Gastroesophageal sphincter (tissue), 4 donors: ENCODE measurements at regions not wholly inside any gene's neighbourhood (a gene's known extent, or its start where the extent isn't known, plus 50 kb on each side); places are given as distances from the start of the nearest gene placed in this dataset.

Experiments used
- ATAC-seq: fragments of 150-250 bp; one replicate; pipeline ENCODE4 v1.9.1; 2016; ENCODE audit warnings: mild to moderate bottlenecking, moderate library complexity
- H3K27ac ChIP-seq, 4 donors: fragments of 200-600 bp; sonication (generic) in 3 of 4; 1 replicate in 3 of 4; 2 replicates in 1 of 4; pipeline ENCODE4 v1.5.1; 2016 to 2019
- H3K27me3 ChIP-seq: fragments of 200-600 bp; sonication (generic); one replicate; pipeline ENCODE4 v1.5.1; 2019
- H3K36me3 ChIP-seq, 2 donors: fragments of 200-600 bp; sonication (generic); one replicate each; pipeline ENCODE4 v1.5.1; 2019; ENCODE audit warnings: control low read depth in 1 of 2
- H3K4me1 ChIP-seq, 3 donors: fragments of 200-600 bp; sonication (generic); 1 replicate in 2 of 3; 2 replicates in 1 of 3; pipeline ENCODE4 v1.5.1; 2016 to 2019; ENCODE audit warnings: control low read depth in 2 of 3
- H3K4me3 ChIP-seq, 2 donors: fragments of 200-600 bp; sonication (generic); one replicate each; pipeline ENCODE4 v1.5.1; 2019; ENCODE audit warnings: mild to moderate bottlenecking in 1 of 2, moderate library complexity in 1 of 2
- H3K9me3 ChIP-seq, 3 donors: fragments of 200-600 bp; sonication (generic); one replicate each; pipeline ENCODE4 v1.5.1; 2017 to 2019; ENCODE audit warnings: control low read depth in 2 of 3
- EP300 ChIP-seq: sonication (generic); formaldehyde crosslinking; IDR thresholded peaks from one replicate; pipeline ENCODE4 v1.6.1; 2017; ENCODE audit warnings: antibody characterized with exemption, mild to moderate bottlenecking
- POLR2A ChIP-seq, 2 donors: fragments of 450-650 bp; IDR thresholded peaks; one replicate each; pipeline ENCODE4 v1.6.1; 2017; ENCODE audit warnings: antibody characterized with exemption in 2 of 2, mild to moderate bottlenecking in 2 of 2, moderate library complexity in 1 of 2
- POLR2AphosphoS5 ChIP-seq: sonication (generic); formaldehyde crosslinking; IDR thresholded peaks from one replicate; pipeline ENCODE4 v1.6.1; 2017; ENCODE audit warnings: antibody characterized with exemption
- WGBS, 2 donors: methylation state at CpG; one replicate each; pipeline ENCODE4 v1.1.5; 2018; ENCODE audit warnings: low coverage in 1 of 2; 5-methylcytosine and 5-hydroxymethylcytosine counted together
- TF ChIP-seq, protein P1 (sequence below), 4 experiments: fragments of 200-600 bp in 2 of 4; fragments of 450-650 bp in 2 of 4; sonication (generic) in 1 of 4; IDR thresholded peaks; one replicate each; pipeline ENCODE4 v1.5.1; 2017 to 2019; ENCODE audit warnings: antibody characterized with exemption in 4 of 4, mild to moderate bottlenecking in 2 of 4, moderate library complexity in 2 of 4

DNA sequence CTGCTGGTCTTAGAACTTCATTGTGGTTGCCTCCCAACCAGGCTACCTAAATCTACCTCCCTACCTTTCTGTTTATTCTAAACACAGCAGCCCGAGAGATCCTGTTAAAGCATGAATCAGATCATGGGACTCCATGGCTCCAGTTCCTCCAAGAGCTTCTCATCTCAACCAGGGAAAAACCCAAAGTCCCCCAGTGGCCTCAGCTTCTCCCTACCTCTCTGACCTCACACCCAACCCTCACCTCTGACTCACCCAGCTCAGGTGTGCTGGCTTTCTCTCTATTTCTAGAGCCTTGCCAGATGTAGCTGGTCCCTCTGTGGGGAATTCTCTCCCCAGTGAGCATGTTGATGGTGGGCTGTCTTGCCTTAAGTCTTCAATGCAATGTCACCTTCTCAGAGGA is 93.8 kb upstream of the COPS8 start:
- no peaks in the 10 kb centered on the region for H3K9me3 ChIP-seq
- 80 to 100% methylated on average over 1 of the region's 1 CpG for WGBS, 2 donors
- no peak overlapping the region for H3K27ac ChIP-seq
- H3K4me1 ChIP-seq, result peaks cover 0 to 21% (median 3%) of the 10 kb centered on the region in 3 donors
- TF ChIP-seq, protein P1, sequence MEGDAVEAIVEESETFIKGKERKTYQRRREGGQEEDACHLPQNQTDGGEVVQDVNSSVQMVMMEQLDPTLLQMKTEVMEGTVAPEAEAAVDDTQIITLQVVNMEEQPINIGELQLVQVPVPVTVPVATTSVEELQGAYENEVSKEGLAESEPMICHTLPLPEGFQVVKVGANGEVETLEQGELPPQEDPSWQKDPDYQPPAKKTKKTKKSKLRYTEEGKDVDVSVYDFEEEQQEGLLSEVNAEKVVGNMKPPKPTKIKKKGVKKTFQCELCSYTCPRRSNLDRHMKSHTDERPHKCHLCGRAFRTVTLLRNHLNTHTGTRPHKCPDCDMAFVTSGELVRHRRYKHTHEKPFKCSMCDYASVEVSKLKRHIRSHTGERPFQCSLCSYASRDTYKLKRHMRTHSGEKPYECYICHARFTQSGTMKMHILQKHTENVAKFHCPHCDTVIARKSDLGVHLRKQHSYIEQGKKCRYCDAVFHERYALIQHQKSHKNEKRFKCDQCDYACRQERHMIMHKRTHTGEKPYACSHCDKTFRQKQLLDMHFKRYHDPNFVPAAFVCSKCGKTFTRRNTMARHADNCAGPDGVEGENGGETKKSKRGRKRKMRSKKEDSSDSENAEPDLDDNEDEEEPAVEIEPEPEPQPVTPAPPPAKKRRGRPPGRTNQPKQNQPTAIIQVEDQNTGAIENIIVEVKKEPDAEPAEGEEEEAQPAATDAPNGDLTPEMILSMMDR (IDR thresholded peaks at IDR 0.05), result no peak
- TF ChIP-seq POLR2AphosphoS5 (no peak), POLR2A (IDR thresholded peaks at IDR 0.05) (no peak), EP300 (no peak)
- peaks cover 66% of the 10 kb centered on the region for H3K27me3 ChIP-seq
- H3K36me3 ChIP-seq, result no peaks in the 10 kb centered on the region
- no peak for ATAC-seq
- H3K4me3 ChIP-seq, result no peak overlapping the region

- Histone ChIP-seq H3K36me3 (no peaks in the 10 kb centered on the region), H3K4me1 (peaks cover 0 to 17% (median under 1%) of the 10 kb centered on the region in 3 donors), H3K27me3 (peaks cover 65% of the 10 kb centered on the region), H3K4me3 (no peak overlapping the region), H3K27ac (no peak overlapping the region), H3K9me3 (no peaks in the 10 kb centered on the region)
- ATAC-seq, result no peak
- WGBS, 2 donors, result 60% methylated on average over 1 to 2 of the region's 2 CpGs
- TF ChIP-seq EP300 (no peak), POLR2AphosphoS5 (no peak), POLR2A (IDR thresholded peaks at IDR 0.05) (no peak)
- TF ChIP-seq, protein P1 (IDR thresholded peaks at IDR 0.05), result no peak
Observed at GRCh38 chr2:236993286-236993685, 92.4 kb upstream of the COPS8 start.

DNA sequence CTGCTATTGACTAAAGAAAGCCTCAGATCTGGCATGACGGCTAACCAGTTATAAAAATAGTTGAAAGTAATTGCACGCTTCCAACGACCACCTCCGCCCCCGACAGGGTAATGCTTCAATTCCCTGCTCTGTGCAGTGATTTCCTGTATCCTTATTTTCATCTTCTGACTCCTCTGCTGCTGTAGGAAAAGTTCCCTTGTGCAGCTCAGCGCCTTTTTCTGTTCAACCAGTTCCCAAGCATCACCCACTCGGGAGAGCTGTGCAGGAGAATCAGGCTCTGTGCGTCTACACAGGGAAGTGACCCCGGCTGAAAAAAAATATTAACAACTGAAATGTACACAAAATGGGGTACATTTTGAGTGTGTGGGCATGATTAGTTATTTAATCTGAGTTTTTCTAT is 91.3 kb upstream of the COPS8 start:
- no peak for TF ChIP-seq EP300
- TF ChIP-seq POLR2AphosphoS5, result no peak
- no peak for TF ChIP-seq POLR2A (IDR thresholded peaks at IDR 0.05)
- TF ChIP-seq, protein P1 (IDR thresholded peaks at IDR 0.05), result no peak
- H3K27me3 ChIP-seq, result peaks cover 70% of the 10 kb centered on the region
- H3K4me3 ChIP-seq, result no peak overlapping the region
- H3K36me3 ChIP-seq, result no peaks in the 10 kb centered on the region
- ATAC-seq, result no peak
- H3K4me1 ChIP-seq, result peaks cover 0 to 8% (median 0%) of the 10 kb centered on the region in 3 donors
- no peak overlapping the region for H3K27ac ChIP-seq
- 33 to 61% methylated on average over 1 to 9 of the region's 9 CpGs for WGBS, 2 donors
- H3K9me3 ChIP-seq, result no peaks in the 10 kb centered on the region

DNA sequence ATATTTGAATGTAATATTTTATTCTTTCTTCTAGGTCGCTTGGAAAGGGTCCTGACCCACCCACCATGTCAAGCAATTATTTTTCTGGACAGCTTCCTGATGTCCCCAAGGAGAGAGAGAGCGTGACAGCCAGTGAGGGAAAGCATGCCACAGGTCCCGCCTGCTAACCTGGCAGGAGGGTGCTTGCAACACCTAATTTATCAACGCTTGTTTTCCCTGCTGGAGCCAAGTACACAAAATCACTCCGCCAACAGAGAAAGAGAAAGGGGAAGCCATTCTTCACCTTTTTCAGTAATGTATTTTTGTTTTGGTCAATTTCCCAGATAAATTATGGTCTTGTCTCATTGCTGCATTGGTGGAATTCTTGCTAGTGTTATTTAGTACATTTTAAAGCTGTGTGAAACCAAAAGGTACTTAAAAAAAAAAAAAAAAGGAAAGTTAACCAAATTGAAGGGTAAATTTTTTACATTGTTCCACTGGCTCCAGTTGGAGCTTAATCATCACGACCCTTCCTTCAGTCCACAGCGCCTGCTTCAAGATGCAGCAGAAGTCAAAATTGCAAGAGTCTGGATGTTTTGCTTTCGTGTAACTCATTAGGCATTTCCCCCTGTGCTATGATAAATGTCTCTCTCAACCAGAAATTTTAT is 88.5 kb upstream of the COPS8 start:
- Histone ChIP-seq H3K27me3 (peaks cover 60% of the 10 kb centered on the region), H3K4me3 (no peak overlapping the region), H3K4me1 (no peaks in the 10 kb centered on the region), H3K27ac (no peak overlapping the region), H3K9me3 (no peaks in the 10 kb centered on the region), H3K36me3 (no peaks in the 10 kb centered on the region)
- ATAC-seq, result no peak
- WGBS, 2 donors, result 56 to 76% methylated on average over 7 to 8 of the region's 8 CpGs
- TF ChIP-seq POLR2A (IDR thresholded peaks at IDR 0.05) (no peak), POLR2AphosphoS5 (no peak)
- TF ChIP-seq, protein P1 (IDR thresholded peaks at IDR 0.05), result no peak

DNA sequence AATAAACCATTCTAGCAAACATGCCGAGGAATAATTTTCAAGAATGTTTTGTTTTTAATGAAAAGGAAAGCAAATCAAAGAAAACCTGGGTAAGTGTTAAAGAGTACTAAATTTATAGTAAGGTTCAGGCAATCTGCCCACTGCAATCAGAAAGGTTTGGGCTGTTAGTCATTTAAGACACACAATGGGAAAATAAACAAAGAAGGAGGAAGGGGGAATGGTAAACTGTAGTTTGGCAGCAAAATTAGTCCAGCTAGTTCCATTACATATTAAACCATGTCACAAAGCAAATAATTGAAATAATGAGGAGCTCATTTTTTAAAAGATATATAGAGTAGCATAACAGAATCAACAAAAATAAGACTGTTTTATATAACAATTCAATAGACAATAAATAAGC is 87.5 kb upstream of the COPS8 start:
- TF ChIP-seq, protein P1 (IDR thresholded peaks at IDR 0.05), result no peak
- no peak for TF ChIP-seq POLR2A (IDR thresholded peaks at IDR 0.05)
- TF ChIP-seq EP300, result no peak
- no peak for TF ChIP-seq POLR2AphosphoS5
- ATAC-seq, result no peak
- Histone ChIP-seq H3K36me3 (no peaks in the 10 kb centered on the region), H3K27ac (no peak overlapping the region), H3K4me1 (no peaks in the 10 kb centered on the region), H3K9me3 (no peaks in the 10 kb centered on the region), H3K4me3 (no peak overlapping the region), H3K27me3 (peaks cover 50% of the 10 kb centered on the region)
- 50 to 95% methylated on average over 1 of the region's 1 CpG for WGBS, 2 donors
